Superior temporal gyrus (tissue), 1 donor: ENCODE measurements at regions not wholly inside any gene's neighbourhood (a gene's known extent, or its start where the extent isn't known, plus 50 kb on each side); places are given as distances from the start of the nearest gene placed in this dataset.
"Not testable (repeated sequence)": the region's sequence is repeated elsewhere in the genome, so short reads cannot be mapped to it uniquely, and the experiment has no call there.

Experiments used
- DNase-seq: peaks from one replicate; pipeline ENCODE4 v3.0.0-alpha.2; 2016; ENCODE audit errors: extremely low spot score

GRCh38 chr16:63712725-63713124 is 1409.1 kb downstream of the CDH11 start:
- DNase-seq: no peak

- no peak for DNase-seq
These were observed 1418.3 kb downstream of the CDH11 start for GRCh38 chr16:63703612-63704011.

- no peak for DNase-seq
These were observed 1418.8 kb downstream of the CDH11 start for GRCh38 chr16:63702981-63703590.

GRCh38 chr16:63697736-63698135 is 1424.1 kb downstream of the CDH11 start:
- no peak for DNase-seq

- no peak for DNase-seq
These were observed 1426.5 kb downstream of the CDH11 start for GRCh38 chr16:63695347-63695746.

- DNase-seq: no peak
These were observed 1430.9 kb downstream of the CDH11 start for GRCh38 chr16:63690961-63691360.

- no peak for DNase-seq
These were observed 1431.6 kb downstream of the CDH11 start for GRCh38 chr16:63690267-63690666.

GRCh38 chr16:63689068-63689467 is 1432.8 kb downstream of the CDH11 start:
- DNase-seq: no peak

- no peak for DNase-seq
These were observed 1437.4 kb downstream of the CDH11 start for GRCh38 chr16:63684149-63685101.

- DNase-seq: no peak
These were observed 1439.0 kb downstream of the CDH11 start for GRCh38 chr16:63682844-63683243.

GRCh38 chr16:63672493-63672892 is 1449.4 kb downstream of the CDH11 start:
- DNase-seq: no peak

- DNase-seq: no peak
These were observed 1458.7 kb downstream of the CDH11 start for GRCh38 chr16:63663155-63663554.

GRCh38 chr16:63655846-63656245 is 1466.0 kb downstream of the CDH11 start:
- DNase-seq: no peak

- DNase-seq: no peak
These were observed 1468.6 kb downstream of the CDH11 start for GRCh38 chr16:63653044-63653839.

GRCh38 chr16:63652091-63652490 is 1469.8 kb downstream of the CDH11 start:
- DNase-seq: peak; percentile 56

- no peak for DNase-seq
These were observed 1471.3 kb downstream of the CDH11 start for GRCh38 chr16:63650550-63650949.

- not testable (repeated sequence) for DNase-seq
These were observed 1488.0 kb downstream of the CDH11 start for GRCh38 chr16:63633706-63634445.

GRCh38 chr16:63629272-63629671 is 1492.6 kb downstream of the CDH11 start:
- DNase-seq: no peak

GRCh38 chr16:63628812-63629211 is 1493.1 kb downstream of the CDH11 start:
- no peak for DNase-seq

GRCh38 chr16:63625126-63625525 is 1496.7 kb downstream of the CDH11 start:
- no peak for DNase-seq

GRCh38 chr16:63623551-63624039 is 1498.3 kb downstream of the CDH11 start:
- DNase-seq: no peak
